SK-N-SH treated with all-trans-retinoic acid at 6 μM for 48 hours (cell line): ENCODE measurements at regions not wholly inside any gene's neighbourhood (a gene's known extent, or its start where the extent isn't known, plus 50 kb on each side); places are given as distances from the start of the nearest gene placed in this dataset.

ENCODE experiments used
- ATAC-seq: fragments of 200-7000 bp; cut with Tn5 transposase; 3 replicates; pipeline ENCODE4 v1.9.1; 2020; ENCODE audit warnings: mild to moderate bottlenecking, moderate library complexity
- ARNTL ChIP-seq: fragments of 450-650 bp; formaldehyde crosslinking; IDR thresholded peaks from 2 replicates; pipeline ENCODE4 v1.5.0; 2020; ENCODE audit warnings: low read depth, mild to moderate bottlenecking, moderate library complexity, borderline replicate concordance
- BACH2 ChIP-seq: fragments of 250-450 bp; sonication (Bioruptor Pico); IDR thresholded peaks from 2 replicates; pipeline ENCODE4 v1.9.0; 2021; ENCODE audit warnings: mild to moderate bottlenecking, borderline replicate concordance
- CSDC2 ChIP-seq: fragments of 250-450 bp; sonication (Bioruptor Pico); IDR thresholded peaks from 2 replicates; pipeline ENCODE4 v1.5.0; 2020; ENCODE audit warnings: mild to moderate bottlenecking, moderate library complexity
- ESRRG ChIP-seq: fragments of 250-450 bp; sonication (Bioruptor Pico); IDR thresholded peaks from 2 replicates; pipeline ENCODE4 v1.6.1; 2021; ENCODE audit warnings: mild to moderate bottlenecking
- GLIS3 ChIP-seq: fragments of 250-450 bp; sonication (Bioruptor Pico); IDR thresholded peaks from 2 replicates; pipeline ENCODE4 v1.5.0; 2020; ENCODE audit warnings: mild to moderate bottlenecking, moderate library complexity
- ISL1 ChIP-seq: fragments of 250-450 bp; sonication (Bioruptor Pico); IDR thresholded peaks from 2 replicates; pipeline ENCODE4 v2.1.2; 2022; ENCODE audit warnings: mild to moderate bottlenecking, moderate library complexity
- OSR1 ChIP-seq: fragments of 250-450 bp; sonication (Bioruptor Pico); IDR thresholded peaks from 2 replicates; pipeline ENCODE4 v1.8.0; 2022; ENCODE audit warnings: moderate library complexity, mild to moderate bottlenecking, inconsistent platforms
- PPARA ChIP-seq: fragments of 250-450 bp; sonication (Bioruptor Pico); IDR thresholded peaks from 2 replicates; pipeline ENCODE4 v1.5.0; 2020; ENCODE audit warnings: mild to moderate bottlenecking, borderline replicate concordance
- RARB ChIP-seq: fragments of 250-450 bp; sonication (Bioruptor Pico); IDR thresholded peaks from 2 replicates; pipeline ENCODE4 v1.8.0; 2021; ENCODE audit warnings: mild to moderate bottlenecking, moderate library complexity
- SNAI2 ChIP-seq: fragments of 250-450 bp; sonication (Bioruptor Pico); IDR thresholded peaks from 2 replicates; pipeline ENCODE4 v1.5.0; 2020; ENCODE audit warnings: mild to moderate bottlenecking, moderate library complexity
- TCF4 ChIP-seq: fragments of 250-450 bp; sonication (Bioruptor Pico); IDR thresholded peaks from 2 replicates; pipeline ENCODE4 v1.8.0; 2021; ENCODE audit warnings: mild to moderate bottlenecking, moderate library complexity, borderline replicate concordance
- TOX ChIP-seq: fragments of 250-450 bp; sonication (Bioruptor Pico); IDR thresholded peaks from 2 replicates; pipeline ENCODE4 v1.8.0; 2021; ENCODE audit warnings: mild to moderate bottlenecking, moderate library complexity, borderline replicate concordance
- ZC3H10 ChIP-seq: fragments of 250-450 bp; sonication (Bioruptor Pico); IDR thresholded peaks from 2 replicates; pipeline ENCODE4 v1.5.1; 2021; ENCODE audit warnings: mild to moderate bottlenecking, moderate library complexity
- ZFP3 ChIP-seq: fragments of 250-450 bp; sonication (Bioruptor Pico); IDR thresholded peaks from 2 replicates; pipeline ENCODE4 v1.5.0; 2020; ENCODE audit warnings: mild to moderate bottlenecking, moderate library complexity
- ZFP30 ChIP-seq: fragments of 450-650 bp; formaldehyde crosslinking; IDR thresholded peaks from 2 replicates; pipeline ENCODE4 v1.5.0; 2022; ENCODE audit warnings: mild to moderate bottlenecking, moderate library complexity
- ZNF565 ChIP-seq: fragments of 450-650 bp; formaldehyde crosslinking; conservative IDR thresholded peaks from 2 replicates; pipeline ENCODE4 v1.5.0; 2020; ENCODE audit warnings: low read depth, mild to moderate bottlenecking, moderate library complexity
- ZNF70 ChIP-seq: fragments of 450-650 bp; formaldehyde crosslinking; IDR thresholded peaks from 2 replicates; pipeline ENCODE4 v1.5.0; 2020; ENCODE audit warnings: mild to moderate bottlenecking, moderate library complexity
- ZNF8 ChIP-seq: fragments of 450-650 bp; formaldehyde crosslinking; IDR thresholded peaks from 2 replicates; pipeline ENCODE4 v1.5.0; 2020; ENCODE audit warnings: mild to moderate bottlenecking, moderate library complexity
- TF ChIP-seq, protein P1 (sequence below): fragments of 250-450 bp; sonication (Bioruptor Pico); IDR thresholded peaks from 2 replicates; pipeline ENCODE4 v1.8.0; 2021; ENCODE audit warnings: low read depth, mild to moderate bottlenecking, moderate library complexity, borderline replicate concordance
- TF ChIP-seq, protein P2 (sequence below): fragments of 250-450 bp; sonication (Bioruptor Pico); IDR thresholded peaks from 2 replicates; pipeline ENCODE4 v1.5.1; 2020; ENCODE audit warnings: low read depth, mild to moderate bottlenecking, moderate library complexity
- TF ChIP-seq, protein P3 (sequence below): fragments of 250-450 bp; sonication (Bioruptor Pico); IDR thresholded peaks from 2 replicates; pipeline ENCODE4 v1.5.0; 2020; ENCODE audit warnings: mild to moderate bottlenecking, moderate library complexity
- TF ChIP-seq, protein P4 (sequence below): fragments of 250-450 bp; sonication (Bioruptor Pico); IDR thresholded peaks from 2 replicates; pipeline ENCODE4 v1.5.1; 2021; ENCODE audit warnings: mild to moderate bottlenecking, moderate library complexity
- TF ChIP-seq, protein P5 (sequence below): fragments of 250-450 bp; sonication (Bioruptor Pico); IDR thresholded peaks from 2 replicates; pipeline ENCODE4 v1.8.0; 2020; ENCODE audit warnings: mild to moderate bottlenecking, moderate library complexity, borderline replicate concordance

DNA sequence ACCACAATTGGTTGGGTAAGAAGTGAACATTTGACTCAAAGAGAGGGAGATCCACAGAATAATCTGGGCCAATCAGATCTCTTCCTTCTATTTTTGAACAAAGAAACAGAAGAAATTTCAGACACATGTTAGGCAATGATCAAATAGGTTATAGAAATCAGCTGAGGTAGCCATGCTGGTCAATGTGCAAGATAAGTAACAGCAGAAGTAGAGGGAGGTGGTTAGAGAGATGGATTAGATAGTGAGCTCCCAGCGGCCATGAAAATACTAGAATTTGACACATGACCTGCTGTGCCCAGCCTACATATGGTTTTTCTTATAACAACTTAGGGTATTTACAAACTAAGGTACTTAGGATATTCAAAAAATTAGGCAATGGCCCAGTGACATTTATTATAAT is 230.9 kb upstream of the ARID2 start:
- ATAC-seq: no peak
- TF ChIP-seq OSR1 (CRISPR knock-in tag) (no peak), CSDC2 (no peak), PPARA (CRISPR knock-in tag) (no peak), GLIS3 (CRISPR knock-in tag) (no peak), ZNF70 (CRISPR knock-in tag) (no peak), SNAI2 (CRISPR knock-in tag) (no peak), ZFP30 (CRISPR knock-in tag) (no peak), ZFP3 (CRISPR knock-in tag) (no peak), ARNTL (no peak), ESRRG (no peak), ZNF565 (CRISPR knock-in tag) (no peak)
- TF ChIP-seq, protein P1, sequence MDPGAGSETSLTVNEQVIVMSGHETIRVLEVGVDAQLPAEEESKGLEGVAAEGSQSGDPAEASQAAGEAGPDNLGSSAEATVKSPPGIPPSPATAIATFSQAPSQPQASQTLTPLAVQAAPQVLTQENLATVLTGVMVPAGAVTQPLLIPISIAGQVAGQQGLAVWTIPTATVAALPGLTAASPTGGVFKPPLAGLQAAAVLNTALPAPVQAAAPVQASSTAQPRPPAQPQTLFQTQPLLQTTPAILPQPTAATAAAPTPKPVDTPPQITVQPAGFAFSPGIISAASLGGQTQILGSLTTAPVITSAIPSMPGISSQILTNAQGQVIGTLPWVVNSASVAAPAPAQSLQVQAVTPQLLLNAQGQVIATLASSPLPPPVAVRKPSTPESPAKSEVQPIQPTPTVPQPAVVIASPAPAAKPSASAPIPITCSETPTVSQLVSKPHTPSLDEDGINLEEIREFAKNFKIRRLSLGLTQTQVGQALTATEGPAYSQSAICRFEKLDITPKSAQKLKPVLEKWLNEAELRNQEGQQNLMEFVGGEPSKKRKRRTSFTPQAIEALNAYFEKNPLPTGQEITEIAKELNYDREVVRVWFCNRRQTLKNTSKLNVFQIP (CRISPR knock-in tag): no peak
- TF ChIP-seq, protein P2, sequence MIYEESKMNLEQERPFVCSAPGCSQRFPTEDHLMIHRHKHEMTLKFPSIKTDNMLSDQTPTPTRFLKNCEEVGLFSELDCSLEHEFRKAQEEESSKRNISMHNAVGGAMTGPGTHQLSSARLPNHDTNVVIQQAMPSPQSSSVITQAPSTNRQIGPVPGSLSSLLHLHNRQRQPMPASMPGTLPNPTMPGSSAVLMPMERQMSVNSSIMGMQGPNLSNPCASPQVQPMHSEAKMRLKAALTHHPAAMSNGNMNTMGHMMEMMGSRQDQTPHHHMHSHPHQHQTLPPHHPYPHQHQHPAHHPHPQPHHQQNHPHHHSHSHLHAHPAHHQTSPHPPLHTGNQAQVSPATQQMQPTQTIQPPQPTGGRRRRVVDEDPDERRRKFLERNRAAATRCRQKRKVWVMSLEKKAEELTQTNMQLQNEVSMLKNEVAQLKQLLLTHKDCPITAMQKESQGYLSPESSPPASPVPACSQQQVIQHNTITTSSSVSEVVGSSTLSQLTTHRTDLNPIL (CRISPR knock-in tag): no peak

DNA sequence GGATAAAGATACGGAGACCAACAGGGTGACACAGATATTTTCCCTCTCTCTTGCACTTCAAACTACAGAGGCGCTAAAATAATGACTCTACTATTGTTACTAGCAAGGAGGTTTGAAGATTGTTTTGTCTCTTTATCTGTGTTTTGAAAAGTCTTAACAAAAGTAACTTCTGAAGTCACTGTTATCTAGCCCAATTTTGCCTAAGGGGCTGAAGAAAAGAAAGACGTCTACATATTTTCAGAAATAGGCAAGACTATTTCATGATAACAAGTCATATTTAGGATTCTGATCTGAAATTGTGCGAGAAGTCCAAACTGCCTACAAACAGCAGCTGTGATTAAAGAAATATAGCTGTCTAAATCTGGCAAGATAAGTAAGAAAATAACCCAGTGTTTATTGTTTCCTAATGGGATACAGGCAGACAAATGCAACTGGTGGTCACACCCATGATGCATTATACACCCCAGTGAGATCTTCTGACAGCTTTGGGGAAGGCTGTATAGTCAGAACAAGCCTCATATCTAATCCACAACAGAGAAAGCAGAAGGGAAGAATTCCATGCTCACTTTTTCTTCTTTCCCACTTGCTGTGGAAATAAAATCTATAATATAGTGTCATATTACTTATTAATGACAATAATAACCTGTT is 226.9 kb upstream of the ARID2 start:
- no peak for ATAC-seq
- TF ChIP-seq, protein P2 (CRISPR knock-in tag): no peak
- TF ChIP-seq ARNTL (no peak), ISL1 (CRISPR knock-in tag) (no peak), TOX (CRISPR knock-in tag) (no peak), PPARA (CRISPR knock-in tag) (no peak), ZC3H10 (CRISPR knock-in tag) (no peak), BACH2 (CRISPR knock-in tag) (no peak), ZFP30 (CRISPR knock-in tag) (no peak), TCF4 (no peak), RARB (no peak), ZNF70 (CRISPR knock-in tag) (no peak), SNAI2 (CRISPR knock-in tag) (no peak), ZFP3 (CRISPR knock-in tag) (no peak), ZNF8 (CRISPR knock-in tag) (no peak), CSDC2 (no peak)
- TF ChIP-seq, protein P3, sequence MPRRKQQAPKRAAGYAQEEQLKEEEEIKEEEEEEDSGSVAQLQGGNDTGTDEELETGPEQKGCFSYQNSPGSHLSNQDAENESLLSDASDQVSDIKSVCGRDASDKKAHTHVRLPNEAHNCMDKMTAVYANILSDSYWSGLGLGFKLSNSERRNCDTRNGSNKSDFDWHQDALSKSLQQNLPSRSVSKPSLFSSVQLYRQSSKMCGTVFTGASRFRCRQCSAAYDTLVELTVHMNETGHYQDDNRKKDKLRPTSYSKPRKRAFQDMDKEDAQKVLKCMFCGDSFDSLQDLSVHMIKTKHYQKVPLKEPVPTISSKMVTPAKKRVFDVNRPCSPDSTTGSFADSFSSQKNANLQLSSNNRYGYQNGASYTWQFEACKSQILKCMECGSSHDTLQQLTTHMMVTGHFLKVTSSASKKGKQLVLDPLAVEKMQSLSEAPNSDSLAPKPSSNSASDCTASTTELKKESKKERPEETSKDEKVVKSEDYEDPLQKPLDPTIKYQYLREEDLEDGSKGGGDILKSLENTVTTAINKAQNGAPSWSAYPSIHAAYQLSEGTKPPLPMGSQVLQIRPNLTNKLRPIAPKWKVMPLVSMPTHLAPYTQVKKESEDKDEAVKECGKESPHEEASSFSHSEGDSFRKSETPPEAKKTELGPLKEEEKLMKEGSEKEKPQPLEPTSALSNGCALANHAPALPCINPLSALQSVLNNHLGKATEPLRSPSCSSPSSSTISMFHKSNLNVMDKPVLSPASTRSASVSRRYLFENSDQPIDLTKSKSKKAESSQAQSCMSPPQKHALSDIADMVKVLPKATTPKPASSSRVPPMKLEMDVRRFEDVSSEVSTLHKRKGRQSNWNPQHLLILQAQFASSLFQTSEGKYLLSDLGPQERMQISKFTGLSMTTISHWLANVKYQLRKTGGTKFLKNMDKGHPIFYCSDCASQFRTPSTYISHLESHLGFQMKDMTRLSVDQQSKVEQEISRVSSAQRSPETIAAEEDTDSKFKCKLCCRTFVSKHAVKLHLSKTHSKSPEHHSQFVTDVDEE (CRISPR knock-in tag): no peak
- TF ChIP-seq, protein P4, sequence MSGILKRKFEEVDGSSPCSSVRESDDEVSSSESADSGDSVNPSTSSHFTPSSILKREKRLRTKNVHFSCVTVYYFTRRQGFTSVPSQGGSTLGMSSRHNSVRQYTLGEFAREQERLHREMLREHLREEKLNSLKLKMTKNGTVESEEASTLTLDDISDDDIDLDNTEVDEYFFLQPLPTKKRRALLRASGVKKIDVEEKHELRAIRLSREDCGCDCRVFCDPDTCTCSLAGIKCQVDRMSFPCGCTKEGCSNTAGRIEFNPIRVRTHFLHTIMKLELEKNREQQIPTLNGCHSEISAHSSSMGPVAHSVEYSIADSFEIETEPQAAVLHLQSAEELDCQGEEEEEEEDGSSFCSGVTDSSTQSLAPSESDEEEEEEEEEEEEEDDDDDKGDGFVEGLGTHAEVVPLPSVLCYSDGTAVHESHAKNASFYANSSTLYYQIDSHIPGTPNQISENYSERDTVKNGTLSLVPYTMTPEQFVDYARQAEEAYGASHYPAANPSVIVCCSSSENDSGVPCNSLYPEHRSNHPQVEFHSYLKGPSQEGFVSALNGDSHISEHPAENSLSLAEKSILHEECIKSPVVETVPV: no peak
- TF ChIP-seq, protein P5, sequence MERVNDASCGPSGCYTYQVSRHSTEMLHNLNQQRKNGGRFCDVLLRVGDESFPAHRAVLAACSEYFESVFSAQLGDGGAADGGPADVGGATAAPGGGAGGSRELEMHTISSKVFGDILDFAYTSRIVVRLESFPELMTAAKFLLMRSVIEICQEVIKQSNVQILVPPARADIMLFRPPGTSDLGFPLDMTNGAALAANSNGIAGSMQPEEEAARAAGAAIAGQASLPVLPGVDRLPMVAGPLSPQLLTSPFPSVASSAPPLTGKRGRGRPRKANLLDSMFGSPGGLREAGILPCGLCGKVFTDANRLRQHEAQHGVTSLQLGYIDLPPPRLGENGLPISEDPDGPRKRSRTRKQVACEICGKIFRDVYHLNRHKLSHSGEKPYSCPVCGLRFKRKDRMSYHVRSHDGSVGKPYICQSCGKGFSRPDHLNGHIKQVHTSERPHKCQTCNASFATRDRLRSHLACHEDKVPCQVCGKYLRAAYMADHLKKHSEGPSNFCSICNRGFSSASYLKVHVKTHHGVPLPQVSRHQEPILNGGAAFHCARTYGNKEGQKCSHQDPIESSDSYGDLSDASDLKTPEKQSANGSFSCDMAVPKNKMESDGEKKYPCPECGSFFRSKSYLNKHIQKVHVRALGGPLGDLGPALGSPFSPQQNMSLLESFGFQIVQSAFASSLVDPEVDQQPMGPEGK: no peak
- TF ChIP-seq, all 23 proteins: peak for 0
